Suprapubic skin (tissue), 4 donors: ENCODE measurements at regions not wholly inside any gene's neighbourhood (a gene's known extent, or its start where the extent isn't known, plus 50 kb on each side); places are given as distances from the start of the nearest gene placed in this dataset.

Experiments used
- DNase-seq, 2 donors: peaks; one replicate each; pipeline ENCODE4 v3.0.0-alpha.2; 2019; ENCODE audit warnings: low spot score in 2 of 2
- H3K27ac ChIP-seq: fragments of 200-600 bp; sonication (generic); one replicate; pipeline ENCODE4 v1.5.1; 2019
- H3K27me3 ChIP-seq: fragments of 200-600 bp; sonication (generic); one replicate; pipeline ENCODE4 v1.5.1; 2019
- H3K36me3 ChIP-seq: fragments of 200-600 bp; sonication (generic); one replicate; pipeline ENCODE4 v1.5.1; 2019
- H3K4me1 ChIP-seq: fragments of 200-600 bp; sonication (generic); one replicate; pipeline ENCODE4 v1.5.1; 2019
- H3K4me3 ChIP-seq: fragments of 200-600 bp; sonication (generic); one replicate; pipeline ENCODE4 v1.5.1; 2019; ENCODE audit warnings: mild to moderate bottlenecking
- H3K9me3 ChIP-seq: fragments of 200-600 bp; sonication (generic); one replicate; pipeline ENCODE4 v1.5.1; 2019
- CTCF ChIP-seq, 2 donors: fragments of 200-600 bp in 1 of 2; fragments of 450-650 bp in 1 of 2; sonication (generic) in 1 of 2; IDR thresholded peaks; one replicate each; pipeline ENCODE4 v1.5.1; 2016 to 2019; ENCODE audit warnings: antibody characterized with exemption in 2 of 2, mild to moderate bottlenecking in 1 of 2, moderate library complexity in 1 of 2
- EP300 ChIP-seq: sonication (generic); formaldehyde crosslinking; IDR thresholded peaks from one replicate; pipeline ENCODE4 v1.6.1; 2017; ENCODE audit warnings: antibody characterized with exemption
- POLR2A ChIP-seq, 2 donors: fragments of 450-650 bp; IDR thresholded peaks; one replicate each; pipeline ENCODE4 v1.6.1; 2017; ENCODE audit warnings: antibody characterized with exemption in 2 of 2, mild to moderate bottlenecking in 2 of 2, moderate library complexity in 2 of 2
- POLR2AphosphoS5 ChIP-seq, 3 donors: sonication (generic); formaldehyde crosslinking; IDR thresholded peaks; one replicate each; pipeline ENCODE4 v1.6.1; 2017; ENCODE audit warnings: antibody characterized with exemption in 3 of 3
- WGBS: methylation state at CpG from one replicate; pipeline ENCODE4 v1.1.5; 2018; 5-methylcytosine and 5-hydroxymethylcytosine counted together

- Histone ChIP-seq H3K27me3 (peaks cover 4% of the 10 kb centered on the region), H3K4me1 (no peaks in the 10 kb centered on the region), H3K9me3 (no peaks in the 10 kb centered on the region), H3K27ac (no peak overlapping the region), H3K4me3 (no peak overlapping the region), H3K36me3 (no peaks in the 10 kb centered on the region)
- DNase-seq = peak in 1 of 2 donors; percentile 44
- TF ChIP-seq EP300 = no peak
- no peak for TF ChIP-seq POLR2AphosphoS5 (IDR thresholded peaks at IDR 0.05)
- no peak for TF ChIP-seq POLR2A (IDR thresholded peaks at IDR 0.05)
- TF ChIP-seq CTCF (IDR thresholded peaks at IDR 0.05) = no peak
- WGBS = 85% methylated on average over 15 of the region's 15 CpGs
These were observed 50.1 kb upstream of the SALL3 start for GRCh38 chr18:78929516-78929915.
